Gastroesophageal sphincter (tissue), 3 donors: ENCODE measurements at regions not wholly inside any gene's neighbourhood (a gene's known extent, or its start where the extent isn't known, plus 50 kb on each side); places are given as distances from the start of the nearest gene placed in this dataset.

ENCODE experiments used
- CTCF ChIP-seq, 4 experiments: fragments of 200-600 bp in 2 of 4; fragments of 450-650 bp in 2 of 4; sonication (generic) in 1 of 4; IDR thresholded peaks; one replicate each; pipeline ENCODE4 v1.5.1; 2017 to 2019; ENCODE audit warnings: antibody characterized with exemption in 4 of 4, mild to moderate bottlenecking in 2 of 4, moderate library complexity in 2 of 4
- EP300 ChIP-seq: sonication (generic); formaldehyde crosslinking; IDR thresholded peaks from one replicate; pipeline ENCODE4 v1.6.1; 2017; ENCODE audit warnings: antibody characterized with exemption, mild to moderate bottlenecking
- POLR2A ChIP-seq, 2 donors: fragments of 450-650 bp; IDR thresholded peaks; one replicate each; pipeline ENCODE4 v1.6.1; 2017; ENCODE audit warnings: antibody characterized with exemption in 2 of 2, mild to moderate bottlenecking in 2 of 2, moderate library complexity in 1 of 2
- POLR2AphosphoS5 ChIP-seq: sonication (generic); formaldehyde crosslinking; IDR thresholded peaks from one replicate; pipeline ENCODE4 v1.6.1; 2017; ENCODE audit warnings: antibody characterized with exemption

DNA sequence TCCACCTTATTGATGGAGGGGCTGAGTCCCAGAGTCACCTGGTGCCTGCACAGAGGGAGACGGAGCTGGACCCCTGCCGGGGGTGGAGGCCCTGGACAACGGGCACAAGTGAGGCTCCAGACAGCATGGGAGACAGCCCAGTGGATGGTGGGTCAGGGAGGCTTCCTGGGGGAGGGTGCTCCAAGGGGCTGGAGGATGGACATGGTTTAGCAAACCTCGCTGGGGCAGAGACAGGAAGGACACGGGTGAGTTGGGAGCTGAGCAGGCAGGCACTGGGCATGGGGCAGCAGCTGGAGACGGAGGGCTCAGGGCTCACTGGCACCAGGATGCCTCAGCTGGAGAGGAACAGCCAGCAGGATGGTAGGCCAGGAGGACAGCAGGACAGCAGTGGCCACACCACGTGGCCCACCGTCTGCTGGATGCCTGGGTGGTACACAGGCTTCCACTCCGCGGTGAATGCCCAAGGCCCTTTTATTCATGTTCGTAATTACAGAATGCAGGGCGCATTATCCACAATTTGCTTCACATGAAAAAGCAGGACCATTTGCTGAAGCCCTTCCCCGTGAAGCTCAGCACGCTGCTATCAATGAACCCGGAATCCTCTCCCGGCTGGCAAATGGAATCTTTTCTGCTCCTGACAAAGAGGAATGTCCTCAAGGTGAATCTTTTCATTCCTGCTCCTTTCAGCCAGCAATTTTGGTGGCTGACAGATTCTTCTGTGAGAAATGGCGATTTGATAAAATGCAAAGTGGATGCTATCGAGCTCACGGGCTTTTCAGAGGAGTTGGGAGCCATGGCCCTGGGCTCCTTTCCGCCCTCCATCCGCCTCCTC is 138.1 kb upstream of the C14orf180 start:
- TF ChIP-seq POLR2A (IDR thresholded peaks at IDR 0.05), result no peak
- no peak for TF ChIP-seq CTCF (IDR thresholded peaks at IDR 0.05)
- TF ChIP-seq EP300, result no peak
- no peak for TF ChIP-seq POLR2AphosphoS5
